HG03520 (cell line): ENCODE measurements at regions not wholly inside any gene's neighbourhood (a gene's known extent, or its start where the extent isn't known, plus 50 kb on each side); places are given as distances from the start of the nearest gene placed in this dataset.
"Not testable (repeated sequence)": the region's sequence is repeated elsewhere in the genome, so short reads cannot be mapped to it uniquely, and the experiment has no call there.

Experiments
- ATAC-seq: cut with Tn5 transposase; IDR thresholded peaks from one replicate; pipeline ENCODE4 v1.9.1; 2021; ENCODE audit warnings: mild to moderate bottlenecking, moderate library complexity; ENCODE audit not compliant: unreplicated experiment

DNA sequence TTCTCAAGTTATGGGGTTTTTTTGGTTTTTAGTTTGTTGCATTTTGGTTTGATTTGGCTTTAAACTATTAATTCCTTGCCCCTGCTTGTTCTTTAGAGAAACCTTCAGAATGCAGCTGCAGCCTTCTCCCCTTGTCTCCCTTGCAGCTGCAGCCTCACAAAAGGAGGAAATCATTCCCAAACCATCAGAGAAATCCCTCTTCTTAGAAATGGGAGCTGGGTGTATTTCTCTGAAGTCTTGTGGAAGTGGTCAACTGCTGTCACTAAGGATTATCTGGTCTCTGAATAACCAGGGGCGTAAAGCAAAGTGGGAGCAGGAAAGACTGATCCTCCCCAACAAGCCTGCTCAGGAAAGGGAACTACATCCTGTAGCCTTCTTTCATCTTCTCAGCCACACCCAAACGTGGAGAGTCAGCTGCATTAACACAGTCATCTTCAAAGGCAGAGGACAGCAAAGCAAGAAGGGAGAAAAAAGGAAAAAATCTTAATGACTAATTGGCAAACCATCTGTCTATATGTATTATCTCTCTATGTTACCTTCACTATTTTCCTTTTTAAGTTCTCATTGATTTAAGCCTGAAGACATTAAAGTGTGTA is 1834.1 kb upstream of the PIK3C3 start:
- ATAC-seq = no peak

GRCh38 chr18:40120356-40120755 is 1834.7 kb upstream of the PIK3C3 start:
- ATAC-seq = no peak

GRCh38 chr18:40119581-40119980 is 1835.5 kb upstream of the PIK3C3 start:
- not testable (repeated sequence) for ATAC-seq

DNA sequence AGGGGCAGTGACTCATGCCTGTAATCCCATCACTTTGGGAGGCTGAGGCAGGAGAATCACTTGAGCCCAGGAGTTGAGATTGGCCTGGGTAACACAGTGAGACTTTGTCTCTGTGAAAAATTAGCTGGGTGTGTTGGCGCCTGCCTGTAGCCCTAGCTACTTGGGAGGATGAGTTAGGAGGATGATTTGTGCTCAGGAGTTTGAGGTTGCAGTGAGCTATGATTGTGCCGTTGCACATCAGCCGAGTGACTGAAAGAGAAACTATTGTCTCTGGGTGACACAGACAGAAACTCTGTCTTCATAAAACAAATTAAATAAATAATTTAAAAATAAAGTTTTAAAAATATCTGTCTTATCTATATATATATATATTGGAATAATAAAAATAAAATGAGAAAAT is 1844.6 kb upstream of the PIK3C3 start:
- ATAC-seq = no peak

GRCh38 chr18:40109252-40110049 is 1845.6 kb upstream of the PIK3C3 start:
- no peak for ATAC-seq

GRCh38 chr18:40108596-40108995 is 1846.4 kb upstream of the PIK3C3 start:
- ATAC-seq = no peak

- no peak for ATAC-seq
Observed at GRCh38 chr18:40102903-40103302, 1852.1 kb upstream of the PIK3C3 start.

DNA sequence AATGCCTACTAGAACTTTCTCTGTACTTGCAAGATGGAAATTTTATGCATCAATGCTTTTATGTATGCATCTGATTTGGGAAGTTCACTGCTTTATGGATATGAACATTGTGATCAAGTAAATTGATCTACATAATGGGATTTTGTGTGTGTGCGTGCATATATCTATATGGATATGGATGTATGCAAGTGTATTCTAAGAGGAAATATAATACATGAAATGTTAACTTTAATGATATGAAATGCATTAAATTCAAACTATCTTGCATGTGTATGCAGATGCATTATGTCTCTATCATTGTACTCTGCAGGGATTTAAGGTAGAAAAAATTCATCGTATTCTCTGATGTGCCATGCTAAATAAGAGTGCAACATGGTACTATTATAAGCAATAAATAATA is 1855.4 kb upstream of the PIK3C3 start:
- ATAC-seq = no peak

- ATAC-seq = no peak
Observed at GRCh38 chr18:40096675-40097074, 1858.4 kb upstream of the PIK3C3 start.

DNA sequence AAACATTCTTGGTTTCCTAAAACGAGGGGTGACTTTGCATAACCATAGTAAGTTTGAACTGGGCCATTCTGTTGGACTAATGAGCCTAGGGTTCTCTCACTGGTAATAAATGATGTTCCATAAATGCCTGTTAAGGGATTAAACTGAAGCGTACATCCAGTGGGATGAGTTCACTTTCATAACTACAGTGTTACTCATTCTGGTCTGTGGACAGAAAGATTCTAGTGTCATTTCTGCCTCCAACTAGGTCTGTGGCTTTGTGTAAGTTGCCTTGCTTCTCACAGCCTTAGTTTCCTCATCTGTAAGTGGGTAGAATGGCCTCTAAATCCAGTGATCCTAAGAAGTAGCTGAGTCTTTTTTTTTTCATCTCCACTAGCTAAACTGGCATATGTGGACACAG is 1860.6 kb upstream of the PIK3C3 start:
- ATAC-seq = no peak

DNA sequence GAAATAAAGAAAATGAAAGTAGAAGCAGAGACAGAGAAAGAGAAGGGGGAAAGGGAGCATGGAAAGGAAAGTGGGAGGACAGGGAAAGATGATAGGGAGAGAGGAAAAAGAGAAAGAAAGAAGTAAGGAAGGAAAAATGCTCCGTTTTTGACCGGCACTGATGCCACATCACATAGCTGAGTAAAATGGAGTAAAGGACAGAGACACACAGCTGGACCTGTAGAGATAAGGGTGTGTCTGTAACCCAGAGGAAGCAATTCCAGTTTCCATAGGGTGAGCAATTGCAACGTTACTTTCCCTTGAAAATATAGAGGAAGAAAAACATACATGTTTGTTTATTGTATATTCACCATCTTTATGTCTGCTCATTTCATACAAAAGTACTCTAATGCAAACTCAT is 1866.9 kb upstream of the PIK3C3 start:
- ATAC-seq = no peak

DNA sequence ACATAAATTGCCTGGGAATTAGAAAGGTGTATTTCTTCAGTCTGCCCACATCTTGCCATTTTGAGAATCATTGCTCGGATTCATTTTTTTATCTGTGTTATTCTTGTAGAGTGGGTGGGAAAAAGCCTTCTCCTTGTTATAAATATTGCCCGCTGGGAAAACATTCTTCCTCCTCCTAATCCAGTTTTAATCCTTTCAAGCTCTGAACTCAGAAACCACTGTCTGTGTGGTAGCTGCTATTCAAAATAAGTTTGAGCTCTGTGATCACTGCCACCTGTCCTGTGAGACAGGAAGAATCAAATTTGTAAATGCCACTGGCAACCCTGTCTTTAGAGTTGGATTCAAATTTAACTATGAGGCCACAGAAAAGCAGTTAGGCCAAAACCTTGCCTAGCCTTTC is 1875.2 kb upstream of the PIK3C3 start:
- ATAC-seq = no peak

DNA sequence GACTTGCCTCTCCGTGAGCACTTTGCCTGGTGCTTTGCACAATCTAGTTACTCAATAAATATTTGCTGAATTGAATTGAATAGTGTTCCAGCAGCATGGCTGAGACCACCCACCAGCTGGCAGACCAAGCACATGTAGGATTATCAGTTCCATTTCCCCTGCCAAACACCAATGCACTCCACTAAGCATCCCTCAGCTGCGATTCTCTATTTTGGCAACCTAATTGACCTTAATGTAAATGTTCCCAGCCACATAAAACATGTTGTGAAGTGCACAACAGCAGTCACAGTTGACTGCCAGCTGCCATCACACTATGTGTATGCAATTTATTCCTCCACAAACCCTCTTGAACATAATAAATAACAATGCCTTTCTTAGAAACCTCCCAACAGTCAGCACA is 1879.4 kb upstream of the PIK3C3 start:
- no peak for ATAC-seq

DNA sequence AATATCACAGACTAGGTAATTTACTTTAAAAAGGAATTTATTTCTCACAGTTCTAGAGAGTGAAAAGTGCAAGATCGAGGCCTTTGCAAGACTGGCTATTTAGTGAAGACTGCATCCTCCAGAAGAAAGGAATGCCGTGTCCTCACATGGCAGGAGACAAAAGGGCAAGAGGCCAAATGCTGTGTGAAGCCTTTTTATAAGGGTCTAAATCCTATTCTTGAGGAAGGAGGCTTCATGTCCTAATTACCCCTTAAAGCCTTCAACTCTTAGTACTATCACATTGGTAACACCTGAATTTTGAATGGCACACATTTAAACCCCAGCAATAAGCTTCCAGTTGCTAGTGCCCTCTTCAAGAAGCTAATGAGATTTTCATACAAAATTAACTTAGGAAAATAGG is 1882.3 kb upstream of the PIK3C3 start:
- no peak for ATAC-seq

GRCh38 chr18:40066368-40066767 is 1888.7 kb upstream of the PIK3C3 start:
- ATAC-seq = no peak

- ATAC-seq = no peak
Observed at GRCh38 chr18:40063488-40063887, 1891.5 kb upstream of the PIK3C3 start.

GRCh38 chr18:40061086-40061485 is 1893.9 kb upstream of the PIK3C3 start:
- no peak for ATAC-seq

DNA sequence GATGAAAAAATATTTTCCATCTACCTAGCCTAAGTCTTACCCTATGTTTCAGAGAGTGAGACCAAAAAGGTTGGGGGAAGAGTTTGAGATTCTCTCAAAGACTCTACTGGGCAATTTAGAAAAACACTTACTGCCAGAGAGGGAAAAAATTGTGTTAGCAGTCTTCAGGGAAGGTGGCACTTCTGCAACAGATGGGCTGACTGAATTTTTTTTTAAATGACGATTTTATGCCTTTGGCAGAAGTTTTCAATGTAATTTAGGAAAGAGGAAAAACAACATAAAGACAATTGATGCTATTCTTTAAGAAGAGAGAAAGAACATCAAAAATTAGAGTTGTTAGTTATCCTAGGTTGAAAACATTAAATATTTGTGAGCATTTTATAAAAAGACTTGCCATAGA is 1894.5 kb upstream of the PIK3C3 start:
- ATAC-seq = no peak

DNA sequence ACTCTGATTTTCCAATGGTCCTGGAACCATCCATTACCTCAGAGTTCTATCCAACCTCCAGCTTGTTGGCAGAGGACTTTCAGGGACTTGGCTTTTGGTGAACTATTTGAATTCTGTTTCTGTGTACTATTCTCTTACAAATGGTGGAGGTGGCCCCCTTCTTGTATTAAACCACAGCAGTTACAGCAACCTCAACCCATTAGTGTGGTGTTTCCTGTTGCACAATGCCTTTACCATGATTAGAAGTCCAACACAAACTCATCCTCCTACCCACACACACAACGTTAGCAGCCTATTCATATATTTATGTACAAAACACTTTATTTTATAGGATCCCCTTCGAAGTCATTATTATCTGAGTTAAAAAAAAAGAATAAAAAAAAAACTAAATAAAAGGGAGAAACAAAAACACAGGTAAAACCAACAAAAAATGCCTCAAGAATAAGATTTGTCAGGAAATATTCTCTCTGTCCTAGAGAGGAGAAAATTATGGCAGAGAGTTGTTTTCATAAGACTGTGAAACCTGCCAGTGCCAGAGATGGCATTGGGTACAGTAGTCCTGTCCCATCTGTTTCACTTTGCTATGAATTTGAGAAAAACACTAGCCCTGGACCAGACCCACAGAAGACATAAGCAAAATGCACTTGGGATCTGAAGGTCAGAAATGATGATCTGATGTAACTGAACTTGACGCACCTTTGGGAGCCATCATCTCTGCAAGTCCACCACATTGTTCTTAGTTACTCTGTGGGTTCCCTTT is 1896.0 kb upstream of the PIK3C3 start:
- ATAC-seq = no peak

DNA sequence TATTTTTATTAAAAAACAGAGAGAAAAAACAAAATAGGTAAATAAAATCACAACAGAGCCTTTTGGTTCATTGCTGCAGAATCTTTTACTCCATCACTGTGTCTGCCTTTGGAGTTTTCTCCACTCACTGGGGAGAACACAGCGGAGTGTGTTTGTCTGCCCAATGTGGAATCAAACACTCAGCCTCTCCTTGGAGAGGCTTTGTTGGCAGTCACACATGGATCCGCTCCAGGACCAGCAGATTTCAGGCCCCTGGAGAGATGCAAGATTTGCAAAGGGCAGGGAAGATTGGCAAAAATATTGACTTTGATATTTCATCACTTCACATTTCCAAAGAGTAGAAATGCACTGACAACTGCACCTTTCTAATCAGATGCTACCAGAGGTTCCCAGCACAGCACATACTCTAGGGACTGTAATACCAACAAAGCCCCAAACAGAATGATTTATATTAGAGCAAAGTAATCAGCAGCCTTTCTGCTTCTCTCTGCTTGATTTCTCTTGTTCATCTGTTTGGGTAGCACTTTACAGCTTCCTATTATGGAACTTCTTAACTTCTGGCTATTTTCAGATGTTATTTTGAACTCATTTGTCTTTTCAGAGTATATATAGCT is 1898.8 kb upstream of the PIK3C3 start:
- ATAC-seq = no peak

DNA sequence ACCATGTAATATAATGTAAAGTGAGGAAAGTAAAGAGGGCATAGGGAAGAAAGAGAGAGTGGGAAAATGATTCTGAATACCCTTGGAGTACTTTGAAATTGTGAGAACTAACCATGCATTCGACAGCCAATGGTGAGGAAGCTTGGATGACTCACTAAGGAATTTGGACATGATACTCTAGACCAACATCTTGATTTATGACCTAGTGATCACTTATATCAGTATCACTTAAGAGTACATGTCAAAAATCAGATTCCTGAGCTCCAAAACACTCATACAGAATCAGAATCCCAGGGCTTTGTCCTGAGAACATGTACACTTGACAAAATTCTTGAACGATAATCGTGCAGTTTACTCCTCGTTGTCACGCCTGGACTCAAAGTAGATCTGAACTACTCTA is 1899.8 kb upstream of the PIK3C3 start:
- no peak for ATAC-seq

GRCh38 chr18:40049716-40050115 is 1905.3 kb upstream of the PIK3C3 start:
- ATAC-seq = no peak
